HFFc6 (cell line): ENCODE measurements at regions not wholly inside any gene's neighbourhood (a gene's known extent, or its start where the extent isn't known, plus 50 kb on each side); places are given as distances from the start of the nearest gene placed in this dataset.

Experiments used
- DNase-seq: peaks from one replicate; pipeline ENCODE4 v3.0.0-alpha.2; 2018
- H3K27ac Mint-ChIP-seq: 2 replicates; pipeline ENCODE4 v1.8.0; 2020; ENCODE audit warnings: mild to moderate bottlenecking, mixed read lengths
- H3K27me3 Mint-ChIP-seq: 2 replicates; pipeline ENCODE4 v1.8.0; 2021; ENCODE audit warnings: mild to moderate bottlenecking, moderate library complexity, mixed read lengths; ENCODE audit not compliant: insufficient read depth
- H3K36me3 Mint-ChIP-seq: 2 replicates; pipeline ENCODE4 v1.8.0; 2021; ENCODE audit warnings: low read depth, mixed read lengths
- H3K4me1 Mint-ChIP-seq: 2 replicates; pipeline ENCODE4 v1.8.0; 2020; ENCODE audit warnings: low read depth, mixed read lengths
- H3K4me3 Mint-ChIP-seq: 2 replicates; pipeline ENCODE4 v1.8.0; 2020; ENCODE audit warnings: mild to moderate bottlenecking, moderate library complexity, mixed read lengths
- H3K9me3 Mint-ChIP-seq: 2 replicates; pipeline ENCODE4 v1.8.0; 2020; ENCODE audit warnings: mild to moderate bottlenecking, mixed read lengths
- TF ChIP-seq, protein P1 (sequence below): fragments of 200-600 bp; sonication (generic); IDR thresholded peaks from 2 replicates; pipeline ENCODE4 v1.5.0; 2021; ENCODE audit warnings: antibody characterized with exemption, mild to moderate bottlenecking

DNA sequence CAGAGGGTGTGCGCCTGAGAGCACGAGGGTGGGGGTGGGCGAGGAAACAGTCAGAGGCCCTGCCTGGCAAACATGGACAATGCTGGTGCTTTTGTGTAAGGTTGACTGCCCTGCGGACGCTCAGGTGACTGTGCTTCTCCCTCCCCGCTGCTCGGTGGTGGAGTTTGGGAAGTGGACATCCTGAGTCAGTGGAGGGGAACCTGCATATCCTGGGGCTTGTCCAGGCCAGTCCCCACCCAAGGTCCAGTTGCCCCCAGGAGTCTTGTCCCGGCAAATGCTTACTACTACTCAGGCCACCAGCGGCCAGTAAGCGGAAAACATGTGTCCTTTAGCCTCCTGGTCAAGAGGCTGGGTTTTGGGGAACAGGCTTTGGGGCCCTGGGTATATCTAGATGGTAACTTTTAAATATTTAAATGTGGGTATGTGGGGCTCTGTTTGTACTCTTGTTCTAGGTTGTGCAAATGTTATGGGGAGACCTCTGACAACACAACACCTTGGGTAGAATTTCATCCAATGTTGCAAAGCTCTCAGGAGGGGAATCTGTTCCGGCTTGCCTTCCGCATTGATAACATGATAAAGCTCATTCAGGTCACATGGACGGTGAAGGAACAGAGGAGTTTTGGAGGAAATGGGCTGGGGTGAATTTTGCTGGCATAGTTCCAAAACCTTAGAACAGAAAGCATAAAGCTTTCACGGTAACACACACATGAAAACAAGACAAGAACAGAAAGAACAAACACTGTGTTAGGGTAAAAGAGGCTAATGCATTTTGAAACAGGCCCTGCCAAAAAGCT lies 364.9 kb downstream of the PRDM2 start:
- peaks cover 52% of the 10 kb centered on the region for H3K9me3 Mint-ChIP-seq
- no peaks in the 10 kb centered on the region for H3K4me1 Mint-ChIP-seq
- H3K27ac Mint-ChIP-seq = no peak overlapping the region
- no peak overlapping the region for H3K4me3 Mint-ChIP-seq
- TF ChIP-seq, protein P1, sequence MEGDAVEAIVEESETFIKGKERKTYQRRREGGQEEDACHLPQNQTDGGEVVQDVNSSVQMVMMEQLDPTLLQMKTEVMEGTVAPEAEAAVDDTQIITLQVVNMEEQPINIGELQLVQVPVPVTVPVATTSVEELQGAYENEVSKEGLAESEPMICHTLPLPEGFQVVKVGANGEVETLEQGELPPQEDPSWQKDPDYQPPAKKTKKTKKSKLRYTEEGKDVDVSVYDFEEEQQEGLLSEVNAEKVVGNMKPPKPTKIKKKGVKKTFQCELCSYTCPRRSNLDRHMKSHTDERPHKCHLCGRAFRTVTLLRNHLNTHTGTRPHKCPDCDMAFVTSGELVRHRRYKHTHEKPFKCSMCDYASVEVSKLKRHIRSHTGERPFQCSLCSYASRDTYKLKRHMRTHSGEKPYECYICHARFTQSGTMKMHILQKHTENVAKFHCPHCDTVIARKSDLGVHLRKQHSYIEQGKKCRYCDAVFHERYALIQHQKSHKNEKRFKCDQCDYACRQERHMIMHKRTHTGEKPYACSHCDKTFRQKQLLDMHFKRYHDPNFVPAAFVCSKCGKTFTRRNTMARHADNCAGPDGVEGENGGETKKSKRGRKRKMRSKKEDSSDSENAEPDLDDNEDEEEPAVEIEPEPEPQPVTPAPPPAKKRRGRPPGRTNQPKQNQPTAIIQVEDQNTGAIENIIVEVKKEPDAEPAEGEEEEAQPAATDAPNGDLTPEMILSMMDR = no peak
- H3K36me3 Mint-ChIP-seq = peaks cover 5% of the 10 kb centered on the region; the same call in 1 of the 2 replicates
- H3K27me3 Mint-ChIP-seq = peaks cover 4% of the 10 kb centered on the region
- DNase-seq = no peak

DNA sequence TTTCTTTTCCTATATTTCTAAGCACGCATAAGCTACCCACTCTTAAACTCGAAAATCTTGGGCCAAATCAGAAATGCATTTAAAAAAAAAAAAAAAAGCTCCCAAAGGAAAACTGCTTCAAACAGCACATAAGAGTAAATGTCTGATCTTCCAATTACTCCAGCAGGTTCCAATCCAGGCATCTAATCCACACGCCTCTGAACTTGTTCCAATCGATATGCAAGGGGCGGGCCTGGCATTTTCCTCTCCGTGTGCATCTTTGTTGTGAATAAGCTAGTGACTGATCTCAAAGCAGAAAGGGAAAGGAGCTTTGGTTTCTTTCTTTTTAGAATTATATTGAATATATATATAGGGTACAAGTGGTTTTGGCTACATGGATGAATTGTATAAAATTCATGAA lies 365.5 kb downstream of the PRDM2 start:
- H3K4me1 Mint-ChIP-seq = no peaks in the 10 kb centered on the region
- TF ChIP-seq, protein P1 = no peak

DNA sequence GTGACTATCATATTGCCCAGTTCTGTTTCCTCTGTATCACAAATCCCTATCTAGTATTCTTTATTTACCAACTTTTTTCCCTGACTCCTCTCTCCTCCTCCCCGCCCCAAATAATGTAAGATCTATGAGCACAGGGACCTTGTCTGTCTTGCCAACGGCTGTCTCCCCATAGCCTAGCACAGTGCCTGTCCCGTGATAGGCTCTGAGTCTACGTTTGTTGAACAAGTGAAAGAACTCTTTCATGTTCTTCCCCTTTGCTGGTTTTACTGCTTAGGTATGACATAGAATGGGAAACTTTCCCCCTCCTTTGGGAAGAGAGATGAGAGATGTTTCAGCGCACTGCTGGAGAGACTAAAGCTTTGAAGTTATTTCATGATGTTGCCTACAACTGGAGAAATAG lies 367.0 kb downstream of the PRDM2 start:
- H3K4me3 Mint-ChIP-seq = no peak overlapping the region
- peaks cover 1% of the 10 kb centered on the region; the same call in 1 of the 2 replicates for H3K27me3 Mint-ChIP-seq
- TF ChIP-seq, protein P1 = no peak
- H3K4me1 Mint-ChIP-seq = no peaks in the 10 kb centered on the region
- no peak for DNase-seq
- H3K27ac Mint-ChIP-seq = no peak overlapping the region
- peaks cover 60% of the 10 kb centered on the region for H3K9me3 Mint-ChIP-seq
- H3K36me3 Mint-ChIP-seq = peaks cover 13% of the 10 kb centered on the region

More for the DNA sequence above, 365.5 kb downstream of the PRDM2 start:
- no peak for DNase-seq
- Mint-ChIP-seq H3K36me3 (peaks cover 5% of the 10 kb centered on the region; the same call in 1 of the 2 replicates), H3K4me3 (no peak overlapping the region), H3K27ac (no peak overlapping the region), H3K9me3 (peaks cover 50% of the 10 kb centered on the region), H3K27me3 (peaks cover 4% of the 10 kb centered on the region)

DNA sequence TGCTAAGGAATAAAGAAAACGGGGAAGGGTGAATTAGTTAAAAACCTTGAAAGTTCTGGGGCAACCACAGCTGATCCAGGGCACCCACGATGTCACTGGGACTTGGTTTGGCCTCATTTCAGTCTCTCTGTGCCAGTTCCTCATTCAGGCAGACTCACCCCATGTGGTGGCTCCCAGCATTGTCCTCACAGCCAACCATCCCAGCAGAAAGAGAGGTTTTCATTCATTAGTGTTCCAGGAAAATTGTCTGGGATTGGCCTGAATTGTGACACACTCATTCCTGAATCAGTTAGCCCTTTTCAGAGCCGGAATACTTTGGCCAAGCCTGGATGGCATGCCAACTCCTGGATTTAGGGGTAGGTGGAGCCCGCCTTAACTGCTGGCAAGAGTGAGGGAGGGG lies 367.7 kb downstream of the PRDM2 start:
- Mint-ChIP-seq H3K36me3 (peaks cover 14% of the 10 kb centered on the region), H3K9me3 (peaks cover 60% of the 10 kb centered on the region), H3K4me3 (no peak overlapping the region), H3K27ac (no peak overlapping the region), H3K27me3 (peaks cover 1% of the 10 kb centered on the region; the same call in 1 of the 2 replicates), H3K4me1 (no peaks in the 10 kb centered on the region)
- no peak for DNase-seq
- TF ChIP-seq, protein P1 = no peak

DNA sequence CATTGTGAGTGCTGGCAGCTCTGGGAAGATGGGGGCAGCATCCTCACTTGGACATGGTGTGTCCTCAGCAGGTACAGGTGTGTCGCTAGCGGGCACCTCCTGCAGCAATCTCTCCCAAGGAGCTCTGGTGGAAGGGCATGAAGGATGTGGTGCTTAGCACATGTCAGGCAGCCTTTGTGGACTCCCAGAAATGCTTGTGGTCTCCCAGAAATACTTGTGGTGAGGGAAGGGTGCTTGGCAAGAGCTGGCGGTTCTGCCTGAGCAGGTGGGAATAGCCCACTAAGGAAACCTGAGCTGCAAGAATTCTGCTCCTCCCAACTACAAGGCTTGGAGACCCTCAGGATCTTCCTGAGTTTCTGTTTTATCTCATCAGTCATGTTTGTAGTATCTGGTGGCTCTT lies 371.6 kb downstream of the PRDM2 start:
- peaks cover 14% of the 10 kb centered on the region for H3K36me3 Mint-ChIP-seq
- no peaks in the 10 kb centered on the region for H3K4me1 Mint-ChIP-seq
- H3K9me3 Mint-ChIP-seq = peaks cover 65% of the 10 kb centered on the region
- no peak overlapping the region for H3K27ac Mint-ChIP-seq
- no peak for DNase-seq
- H3K4me3 Mint-ChIP-seq = no peak overlapping the region
- no peaks in the 10 kb centered on the region; the same call in 1 of the 2 replicates for H3K27me3 Mint-ChIP-seq
- TF ChIP-seq, protein P1 = no peak
